HG03064 (cell line): ENCODE measurements at regions not wholly inside any gene's neighbourhood (a gene's known extent, or its start where the extent isn't known, plus 50 kb on each side); places are given as distances from the start of the nearest gene placed in this dataset.

Experiments used
- ATAC-seq: cut with Tn5 transposase; IDR thresholded peaks from one replicate; pipeline ENCODE4 v1.9.1; 2021; ENCODE audit warnings: low read depth; ENCODE audit not compliant: unreplicated experiment

DNA sequence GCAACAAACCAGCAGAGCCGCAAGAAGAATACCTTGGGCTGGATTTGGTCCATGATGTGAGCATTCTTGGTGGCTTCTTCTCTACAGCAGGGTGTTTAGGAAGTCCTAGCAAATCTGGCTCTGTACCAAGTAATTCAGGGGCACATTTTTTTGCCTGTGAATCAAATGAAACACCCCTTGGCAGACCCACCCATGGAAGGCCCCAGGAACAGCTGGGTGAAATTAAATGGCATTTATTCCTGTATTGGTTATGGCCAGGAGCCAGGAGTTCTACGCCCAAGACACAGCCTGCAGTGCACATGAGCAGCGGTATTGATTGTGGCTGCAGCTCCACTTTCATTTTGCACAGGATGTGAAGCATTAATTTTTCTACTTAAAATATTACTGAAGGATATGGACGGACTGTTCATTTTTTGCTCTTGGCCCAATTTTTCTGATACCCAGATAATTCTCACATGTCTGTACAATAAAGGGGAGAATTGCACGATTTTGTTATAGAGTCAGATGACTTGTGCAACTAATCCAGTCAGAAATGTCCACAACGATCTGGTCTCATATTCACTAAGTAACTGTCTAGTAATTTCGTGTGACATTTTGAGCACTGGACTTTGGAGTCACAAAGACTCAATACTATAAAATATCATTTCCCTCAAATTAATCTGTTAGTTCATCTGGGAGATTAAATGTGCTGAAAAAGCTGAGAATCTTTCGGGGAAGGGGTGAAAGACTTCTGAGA is 120.7 kb upstream of the APC start:
- no peak for ATAC-seq

GRCh38 chr5:112625246-112625645 is 112.4 kb upstream of the APC start:
- no peak for ATAC-seq

DNA sequence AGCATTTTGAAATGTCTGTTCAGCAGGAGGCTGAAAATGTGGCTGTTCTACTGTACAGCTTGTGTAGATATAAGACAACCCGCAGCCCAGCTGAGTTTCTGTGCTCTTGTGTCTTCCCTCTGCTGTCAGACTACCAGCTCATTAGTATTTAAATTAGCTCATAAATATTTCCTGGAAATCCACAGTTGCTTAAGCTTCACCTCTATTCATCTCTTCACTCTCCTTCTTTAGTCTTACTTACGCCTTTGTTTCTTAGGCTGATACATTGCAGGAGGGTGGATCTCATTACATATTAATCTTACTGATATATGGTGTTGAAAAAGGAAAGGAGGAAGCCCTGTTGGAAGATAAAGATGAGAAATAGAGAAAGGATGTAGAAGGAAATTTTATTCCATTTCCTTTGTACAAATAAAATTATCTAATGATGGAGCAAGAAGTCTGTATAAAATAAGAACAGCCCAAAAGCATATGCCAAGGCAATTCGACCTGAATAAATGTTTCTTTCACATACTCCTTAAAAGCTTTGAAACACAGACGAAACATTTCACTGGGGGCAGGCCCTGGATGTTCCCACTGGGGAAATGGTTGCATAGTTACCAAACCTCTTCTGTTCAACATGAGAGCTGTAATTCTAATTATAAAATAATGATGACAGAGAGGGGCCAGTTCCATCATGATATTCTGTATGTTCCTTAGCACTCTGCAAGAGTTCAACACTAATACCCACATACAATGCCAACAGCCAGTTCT is 111.8 kb upstream of the APC start:
- no peak for ATAC-seq

- no peak for ATAC-seq
Observed at GRCh38 chr5:112626715-112627114, 111.0 kb upstream of the APC start.

DNA sequence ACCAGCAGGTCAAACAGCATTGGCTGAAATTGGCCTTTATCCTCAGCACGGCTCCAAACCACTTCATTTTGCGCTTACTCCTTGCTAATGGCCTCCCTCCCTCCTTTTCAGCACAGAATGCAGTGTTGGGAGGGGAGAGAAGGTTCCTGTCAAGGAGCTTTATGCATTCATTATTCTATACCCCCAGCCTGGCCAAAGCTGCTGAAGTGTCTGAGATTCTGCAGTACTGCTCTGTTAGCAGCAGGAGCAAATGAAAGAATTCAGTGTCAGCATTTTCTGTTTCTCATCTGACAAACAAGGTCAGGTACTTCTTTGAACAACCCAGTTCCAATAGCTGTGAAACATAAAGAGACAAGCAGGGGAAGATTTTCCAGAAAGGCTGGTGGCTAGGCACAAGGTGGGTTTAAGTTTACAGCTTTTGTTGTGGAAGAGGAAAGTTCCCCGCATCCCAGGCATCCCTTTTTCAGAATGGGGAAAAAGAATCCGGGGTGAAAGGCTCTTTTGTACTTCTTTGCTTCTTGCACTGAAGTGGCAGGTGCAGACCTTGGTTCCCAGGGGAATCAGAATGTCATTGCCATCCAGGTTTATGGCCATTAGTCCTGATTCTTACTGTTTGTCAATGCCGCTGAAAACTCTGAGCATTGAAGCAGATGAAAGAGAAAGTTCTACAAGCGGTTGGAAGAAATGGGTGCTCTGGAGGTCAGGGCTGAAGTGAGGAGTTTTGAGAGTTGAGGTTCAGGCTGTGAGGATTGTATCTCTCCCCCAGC is 109.3 kb upstream of the APC start:
- ATAC-seq = no peak

- ATAC-seq = no peak
Observed at GRCh38 chr5:112630246-112631009, 107.3 kb upstream of the APC start.

DNA sequence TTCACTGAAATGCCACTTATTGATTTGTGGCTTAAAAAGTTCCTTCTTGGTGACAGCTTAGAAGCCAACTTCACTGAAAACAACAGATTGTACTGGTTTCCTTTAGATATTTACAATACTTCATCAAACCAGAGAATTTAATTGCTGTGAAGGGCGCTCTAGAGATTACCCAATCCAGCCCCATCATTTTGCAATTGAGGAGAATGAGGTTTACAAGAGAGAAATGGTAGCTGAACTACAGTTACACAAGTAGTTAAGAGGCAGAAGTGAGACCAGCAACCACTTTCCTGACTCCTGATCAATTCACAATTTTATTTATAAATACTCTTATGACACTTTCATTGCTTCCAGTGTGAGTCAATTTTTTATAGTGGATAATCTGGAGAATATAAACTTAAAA is 103.5 kb upstream of the APC start:
- ATAC-seq = no peak

GRCh38 chr5:112634796-112635195 is 102.9 kb upstream of the APC start:
- no peak for ATAC-seq

DNA sequence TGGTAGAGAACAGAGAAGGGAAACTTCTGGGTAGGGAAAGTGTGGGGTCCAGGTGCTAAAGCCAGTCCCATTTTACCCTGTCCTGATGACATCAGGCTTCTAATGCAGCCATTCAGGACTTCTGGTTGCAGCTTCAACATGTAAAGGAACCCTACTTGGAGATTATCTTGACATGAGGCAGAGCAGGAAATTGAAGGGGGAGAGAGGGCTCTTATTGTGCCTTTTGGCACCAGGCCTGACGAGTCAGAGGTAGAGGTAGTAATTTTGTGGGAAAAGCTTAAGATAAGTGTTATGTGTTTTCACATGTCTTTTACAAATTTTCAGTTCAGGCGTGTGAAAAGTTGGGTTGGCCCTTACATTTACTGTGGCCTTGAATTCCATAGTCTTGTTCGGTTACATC is 102.4 kb upstream of the APC start:
- ATAC-seq = no peak

DNA sequence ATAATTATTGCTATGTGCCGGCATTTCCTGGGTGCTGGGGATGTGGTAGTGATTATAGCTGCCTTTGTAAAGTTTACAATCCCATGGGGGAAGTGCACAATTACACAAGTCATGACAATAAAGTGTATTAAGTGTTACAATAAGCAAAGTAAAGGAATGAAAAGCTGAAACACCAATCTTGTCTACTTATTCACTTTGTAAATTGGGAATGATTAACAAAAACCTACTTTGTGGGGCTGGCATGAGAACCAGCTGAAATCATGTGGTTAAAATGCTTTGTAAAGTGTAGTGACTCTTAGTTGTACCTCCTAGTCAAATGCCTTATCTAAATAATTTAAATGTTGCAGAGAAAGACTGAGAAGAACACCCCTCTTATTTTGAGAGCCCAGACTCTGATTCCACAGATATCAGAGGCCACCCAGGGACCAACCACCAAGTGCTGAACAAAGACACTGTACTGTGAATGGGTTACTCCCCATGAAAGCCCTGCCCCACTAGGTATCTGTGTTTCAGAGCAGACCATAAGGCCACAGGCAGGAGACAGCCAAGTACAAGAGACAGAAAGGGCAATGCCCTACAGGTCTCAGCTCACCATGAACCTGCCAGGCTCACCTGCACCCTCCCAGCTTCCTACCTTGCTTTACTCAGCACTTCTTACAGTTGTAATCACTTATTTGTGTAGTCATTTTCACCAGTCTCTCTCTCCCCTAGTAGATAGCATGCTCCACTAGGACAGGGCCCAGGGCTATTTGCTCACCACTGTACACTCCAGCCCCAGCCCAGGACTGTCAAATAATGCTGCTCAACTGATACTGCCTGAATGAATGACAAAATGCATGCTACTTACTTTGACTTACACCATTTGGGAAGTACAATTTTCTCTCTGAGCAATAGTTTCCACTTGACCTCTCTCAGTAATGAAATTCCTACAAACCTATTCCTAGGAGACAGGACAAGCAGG is 101.6 kb upstream of the APC start:
- ATAC-seq = no peak

DNA sequence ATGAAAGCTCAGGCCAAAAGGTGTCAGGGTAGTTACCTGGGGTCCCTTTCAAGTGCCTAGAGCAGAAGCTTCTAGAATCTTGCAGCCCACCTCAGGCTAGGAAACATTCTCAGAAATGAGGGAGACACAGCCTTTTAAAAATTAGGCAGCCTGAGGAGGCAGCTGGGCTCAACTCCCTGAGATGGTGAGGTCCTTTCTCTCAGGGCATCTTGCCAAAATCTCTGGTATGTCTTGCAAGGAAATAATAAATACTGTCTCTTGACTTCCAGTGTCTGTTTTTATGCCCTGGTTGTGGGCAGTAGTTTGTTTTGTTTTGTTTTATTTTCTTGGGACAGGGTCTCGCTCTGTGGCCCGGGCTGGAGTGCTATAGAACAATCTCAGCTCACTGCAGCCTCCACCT is 100.9 kb upstream of the APC start:
- ATAC-seq = no peak

- ATAC-seq = no peak
Observed at GRCh38 chr5:112637343-112637742, 100.3 kb upstream of the APC start.

GRCh38 chr5:112640546-112640945 is 97.1 kb upstream of the APC start:
- ATAC-seq = no peak

- no peak for ATAC-seq
Observed at GRCh38 chr5:112641515-112642110, 96.1 kb upstream of the APC start.

DNA sequence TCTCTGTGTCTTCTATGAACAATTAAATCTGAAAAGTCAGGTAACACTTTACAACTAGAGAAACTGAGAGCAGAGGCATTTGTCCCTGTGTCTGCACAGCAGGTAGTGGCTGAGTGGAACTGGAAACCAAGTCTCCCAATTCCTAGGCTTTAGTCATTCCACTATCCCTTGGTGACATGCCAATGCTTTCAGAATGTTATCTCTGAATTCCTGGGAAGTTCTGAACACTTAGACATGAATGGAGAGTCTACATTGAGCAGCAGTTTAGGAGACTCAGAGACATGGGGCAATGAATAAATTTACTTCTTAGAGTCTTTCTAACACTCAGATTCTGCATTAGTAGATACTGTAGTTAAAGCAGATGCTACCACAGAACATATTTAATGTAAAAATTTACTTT is 94.8 kb upstream of the APC start:
- no peak for ATAC-seq

GRCh38 chr5:112643339-112643971 is 94.2 kb upstream of the APC start:
- no peak for ATAC-seq

- no peak for ATAC-seq
Observed at GRCh38 chr5:112646139-112646936, 91.3 kb upstream of the APC start.

- no peak for ATAC-seq
Observed at GRCh38 chr5:112647428-112647827, 90.3 kb upstream of the APC start.
